SU-DHL-6 (cell line): ENCODE measurements at regions not wholly inside any gene's neighbourhood (a gene's known extent, or its start where the extent isn't known, plus 50 kb on each side); places are given as distances from the start of the nearest gene placed in this dataset.

ENCODE experiments used
- CTCF ChIP-seq: fragments of 200-600 bp; sonication (generic); IDR thresholded peaks from one replicate; pipeline ENCODE4 v1.5.1; 2017; ENCODE audit warnings: antibody characterized with exemption, mild to moderate bottlenecking, low read length, moderate library complexity; ENCODE audit not compliant: insufficient read depth, poor library complexity, severe bottlenecking
- EZH2phosphoT487 ChIP-seq: fragments of 200-600 bp; sonication (generic), shearing (Covaris generic); conservative IDR thresholded peaks from 2 replicates; pipeline ENCODE4 v1.6.1; 2018; ENCODE audit warnings: mild to moderate bottlenecking, antibody characterized with exemption, low read length, moderate library complexity, mixed read lengths

- TF ChIP-seq CTCF (no peak), EZH2phosphoT487 (no peak)
Observed at GRCh38 chr6:132142308-132142707, 191.1 kb upstream of the CCN2 start.
